ENCODE measurements at regions not wholly inside any gene's neighbourhood (a gene's known extent, or its start where the extent isn't known, plus 50 kb on each side); places are given as distances from the start of the nearest gene placed in this dataset.

DNA sequence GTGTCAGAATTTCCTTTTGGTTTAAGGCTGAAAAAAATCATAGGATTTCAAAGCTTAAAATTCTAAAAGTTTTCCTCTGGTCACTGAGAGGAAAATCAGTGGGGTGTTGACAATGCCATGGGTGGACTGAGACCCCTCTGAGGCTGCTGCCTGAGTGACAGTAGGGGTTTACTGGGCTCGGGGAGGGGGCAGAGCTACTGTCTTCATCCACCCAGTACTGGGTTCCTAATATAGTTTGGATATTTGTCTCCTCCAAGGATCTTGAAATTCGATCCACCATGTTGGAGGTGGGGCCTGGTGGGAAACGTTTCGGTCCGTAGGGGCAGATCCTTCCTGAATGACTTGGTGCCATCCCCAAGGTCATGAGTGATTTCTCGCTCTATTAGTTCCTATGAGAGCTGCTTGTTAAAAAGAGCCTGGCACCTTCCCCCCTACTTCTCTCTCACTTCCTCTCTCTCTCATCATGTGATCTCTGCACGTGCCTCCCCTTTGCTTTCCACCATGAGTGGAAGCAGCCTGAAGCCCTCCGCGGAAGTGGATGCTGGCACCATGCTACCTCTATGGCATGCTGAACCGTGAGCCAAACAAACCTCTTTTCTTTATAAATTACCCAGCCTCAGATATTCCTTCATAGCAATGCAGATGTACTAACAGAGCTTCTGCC is 72.3 kb downstream of the MAP10 start:
- H3K36me3 Mint-ChIP-seq (ENCODE audit: low read depth) = no peaks in the 10 kb centered on the region
- ATAC-seq (no peak), DNase-seq (no peak)
- no peaks in the 10 kb centered on the region for H3K27me3 Mint-ChIP-seq
- H3K27ac Mint-ChIP-seq = no peak overlapping the region
- H3K4me1 Mint-ChIP-seq = peaks cover 4% of the 10 kb centered on the region
- no peaks in the 10 kb centered on the region for H3K9me3 ChIP-seq (ENCODE audit: control insufficient read depth, low read length, poor library complexity, severe bottlenecking)
- H3K4me3 Mint-ChIP-seq = peak overlapping the region; percentile 47

GRCh38 chr1:232878086-232878485 is 72.3 kb upstream of the NTPCR start:
- Mint-ChIP-seq H3K36me3 (ENCODE audit: low read depth) (no peaks in the 10 kb centered on the region), H3K27ac (no peak overlapping the region), H3K27me3 (no peaks in the 10 kb centered on the region), H3K4me3 (peak overlapping the region; percentile 5), H3K4me1 (peaks cover 4% of the 10 kb centered on the region)
- DNase-seq (no peak), ATAC-seq (no peak)
- H3K9me3 ChIP-seq (ENCODE audit: control insufficient read depth, low read length, poor library complexity, severe bottlenecking) = no peaks in the 10 kb centered on the region

DNA sequence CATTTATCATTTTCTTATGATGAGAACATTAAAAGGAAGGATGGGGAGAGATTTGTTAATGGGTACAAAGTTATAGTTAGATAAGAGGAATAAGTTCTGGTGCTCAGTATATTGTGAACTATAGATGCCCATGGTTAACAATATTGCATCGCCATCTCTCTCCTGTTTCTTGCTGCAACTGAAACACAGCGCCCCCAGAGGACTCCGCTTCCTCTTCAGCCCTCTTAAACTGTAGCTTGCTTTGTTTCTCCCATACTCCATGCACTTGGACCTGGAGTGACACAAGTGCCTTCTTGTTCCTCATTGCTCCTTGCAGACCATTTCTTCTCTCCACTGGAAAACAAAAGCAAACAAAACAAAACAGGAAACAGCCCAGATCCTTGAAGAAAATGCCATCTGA is 70.1 kb upstream of the NTPCR start:
- H3K27ac Mint-ChIP-seq = no peak overlapping the region
- peaks cover 4% of the 10 kb centered on the region for H3K4me1 Mint-ChIP-seq
- no peak overlapping the region for H3K4me3 Mint-ChIP-seq
- ATAC-seq (no peak), DNase-seq (no peak)
- no peaks in the 10 kb centered on the region for H3K9me3 ChIP-seq (ENCODE audit: control insufficient read depth, low read length, poor library complexity, severe bottlenecking)
- no peaks in the 10 kb centered on the region for H3K27me3 Mint-ChIP-seq
- no peaks in the 10 kb centered on the region for H3K36me3 Mint-ChIP-seq (ENCODE audit: low read depth)

DNA sequence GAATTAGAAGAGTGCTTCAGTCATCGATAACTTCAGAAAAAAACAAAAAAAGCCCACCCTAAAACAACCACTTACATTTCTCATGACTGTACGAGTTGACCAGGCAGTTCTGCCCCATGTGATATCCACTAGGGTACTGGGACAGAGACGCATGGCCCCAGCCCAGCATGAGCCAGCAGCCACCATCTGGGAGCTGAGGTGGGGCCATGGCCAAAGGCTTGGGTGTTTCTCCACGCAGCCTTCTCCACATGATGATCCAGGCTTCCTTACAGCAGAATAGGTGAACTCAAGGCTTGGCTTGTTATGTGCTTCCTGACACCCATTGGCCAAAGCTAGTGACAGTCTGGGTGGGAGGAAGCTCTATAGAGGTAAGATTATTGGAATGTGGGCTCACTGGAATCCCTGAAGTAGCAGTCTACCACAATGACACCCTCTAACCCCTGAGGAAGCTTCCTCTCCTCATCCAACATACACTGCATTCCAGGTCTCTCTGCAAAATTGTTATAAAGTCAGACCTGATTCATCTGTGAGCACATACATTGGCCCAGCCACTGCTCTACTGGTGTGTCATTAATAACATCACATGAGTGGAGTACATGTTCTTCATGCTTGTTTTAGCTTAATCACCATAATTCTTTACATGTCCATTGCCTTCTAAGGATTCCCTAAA is 66.3 kb upstream of the NTPCR start:
- H3K9me3 ChIP-seq (ENCODE audit: control insufficient read depth, low read length, poor library complexity, severe bottlenecking) = no peaks in the 10 kb centered on the region
- Mint-ChIP-seq H3K27me3 (peaks cover 6% of the 10 kb centered on the region), H3K36me3 (ENCODE audit: low read depth) (no peaks in the 10 kb centered on the region), H3K27ac (no peak overlapping the region), H3K4me1 (no peaks in the 10 kb centered on the region), H3K4me3 (no peak overlapping the region)
- DNase-seq (no peak), ATAC-seq (no peak)

DNA sequence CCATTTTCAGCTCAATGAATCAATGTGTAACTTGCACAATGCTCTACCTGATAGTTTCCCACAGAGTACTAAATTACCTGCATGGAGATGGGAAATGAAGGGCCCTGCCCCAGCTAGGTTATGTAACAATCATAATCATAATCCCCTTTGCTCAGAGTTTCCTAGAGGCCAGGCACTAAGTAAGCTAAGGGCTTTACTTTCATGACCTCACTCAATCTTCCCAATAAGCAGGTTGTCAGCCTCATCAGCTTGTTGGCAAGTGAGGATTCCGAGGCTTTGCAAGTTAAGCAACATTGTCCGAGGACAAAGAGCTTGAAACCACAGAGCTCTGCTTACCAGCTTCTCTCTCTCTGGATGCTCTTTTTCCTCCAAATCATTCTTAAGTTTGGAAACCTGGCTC is 64.1 kb upstream of the NTPCR start:
- Mint-ChIP-seq H3K27ac (no peak overlapping the region), H3K4me3 (no peak overlapping the region), H3K27me3 (peaks cover 6% of the 10 kb centered on the region), H3K4me1 (peaks cover 5% of the 10 kb centered on the region), H3K36me3 (ENCODE audit: low read depth) (no peaks in the 10 kb centered on the region)
- ATAC-seq (no peak), DNase-seq (no peak)
- H3K9me3 ChIP-seq (ENCODE audit: control insufficient read depth, low read length, poor library complexity, severe bottlenecking) = no peaks in the 10 kb centered on the region

- DNase-seq (no peak), ATAC-seq (no peak)
- H3K4me3 Mint-ChIP-seq = no peak overlapping the region
- no peaks in the 10 kb centered on the region for H3K9me3 ChIP-seq (ENCODE audit: control insufficient read depth, low read length, poor library complexity, severe bottlenecking)
- no peaks in the 10 kb centered on the region for H3K36me3 Mint-ChIP-seq (ENCODE audit: low read depth)
- peaks cover 5% of the 10 kb centered on the region for H3K4me1 Mint-ChIP-seq
- H3K27ac Mint-ChIP-seq = no peak overlapping the region
- H3K27me3 Mint-ChIP-seq = peaks cover 6% of the 10 kb centered on the region
These were observed 60.0 kb upstream of the NTPCR start for GRCh38 chr1:232890340-232890943.

DNA sequence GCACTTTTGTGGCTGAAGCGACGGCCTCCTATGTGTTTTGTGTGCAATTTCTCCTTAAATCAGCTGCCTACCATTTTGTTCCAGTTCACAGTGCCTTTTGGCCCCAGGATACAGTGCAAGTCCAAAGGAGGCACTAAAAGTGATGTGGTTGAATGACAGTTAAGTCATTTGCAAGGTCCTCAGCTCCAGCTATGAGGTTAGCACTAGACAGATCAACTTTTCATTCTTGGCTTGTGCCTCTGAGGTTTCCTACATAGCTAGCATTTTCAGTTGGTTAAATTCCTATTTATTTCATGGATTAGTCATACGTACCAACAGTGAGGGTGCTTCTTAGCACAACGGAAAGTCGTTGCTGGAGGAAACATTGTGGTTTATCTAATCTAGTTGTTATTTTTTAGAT is 59.3 kb upstream of the NTPCR start:
- ATAC-seq (no peak), DNase-seq (no peak)
- Mint-ChIP-seq H3K27me3 (peaks cover 6% of the 10 kb centered on the region), H3K36me3 (ENCODE audit: low read depth) (no peaks in the 10 kb centered on the region), H3K4me1 (peaks cover 5% of the 10 kb centered on the region), H3K27ac (no peak overlapping the region), H3K4me3 (no peak overlapping the region)
- no peaks in the 10 kb centered on the region for H3K9me3 ChIP-seq (ENCODE audit: control insufficient read depth, low read length, poor library complexity, severe bottlenecking)

GRCh38 chr1:232891656-232892317 is 58.6 kb upstream of the NTPCR start:
- ATAC-seq = no peak
- no peaks in the 10 kb centered on the region for H3K36me3 Mint-ChIP-seq (ENCODE audit: low read depth)
- peaks cover 6% of the 10 kb centered on the region for H3K27me3 Mint-ChIP-seq
- no peak overlapping the region for H3K4me3 Mint-ChIP-seq
- H3K4me1 Mint-ChIP-seq = peaks cover 5% of the 10 kb centered on the region
- no peak for DNase-seq
- no peak overlapping the region for H3K27ac Mint-ChIP-seq
- H3K9me3 ChIP-seq (ENCODE audit: control insufficient read depth, low read length, poor library complexity, severe bottlenecking) = no peaks in the 10 kb centered on the region

DNA sequence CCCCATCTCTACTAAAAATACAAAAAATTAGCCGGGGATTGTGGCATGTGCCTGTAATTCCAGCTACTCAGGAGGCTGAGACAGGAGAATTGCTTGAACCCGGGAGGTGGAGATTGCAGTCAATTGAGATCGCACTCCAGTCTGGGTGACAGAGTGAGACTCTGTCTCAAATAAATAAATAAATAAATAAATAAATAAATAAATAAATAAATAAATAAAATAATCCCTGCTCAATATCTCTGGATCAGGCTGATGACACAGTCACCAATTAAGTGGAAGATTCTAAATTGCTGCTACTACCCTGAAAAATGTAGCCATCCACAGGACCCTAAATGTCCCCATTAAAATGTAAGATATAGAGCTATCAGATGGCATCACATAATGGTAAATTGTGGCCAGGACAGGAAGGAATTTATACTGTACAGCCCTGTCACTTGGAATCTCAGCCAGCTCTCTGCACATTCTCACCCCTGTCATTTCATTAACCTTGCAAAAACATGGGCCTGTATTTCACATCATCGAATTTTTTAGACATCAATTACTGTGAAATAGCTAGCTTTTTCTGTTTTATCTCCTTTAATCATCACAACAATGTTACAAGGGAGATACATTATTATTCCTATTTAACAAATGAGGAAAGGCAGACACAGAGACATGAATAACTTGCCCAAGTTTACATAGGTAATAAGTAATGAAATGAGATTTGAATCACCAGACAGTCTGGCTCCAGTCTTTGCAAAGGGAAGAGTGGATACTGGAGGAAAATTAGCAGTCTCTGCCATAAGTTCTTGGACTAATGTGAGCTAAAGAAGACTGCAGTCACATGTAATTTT is 56.7 kb upstream of the NTPCR start:
- Mint-ChIP-seq H3K36me3 (ENCODE audit: low read depth) (no peaks in the 10 kb centered on the region), H3K27me3 (peaks cover 7% of the 10 kb centered on the region), H3K27ac (no peak overlapping the region), H3K4me1 (peaks cover 5% of the 10 kb centered on the region), H3K4me3 (no peak overlapping the region)
- ATAC-seq = no peak
- H3K9me3 ChIP-seq (ENCODE audit: control insufficient read depth, low read length, poor library complexity, severe bottlenecking) = no peaks in the 10 kb centered on the region
- DNase-seq = no peak

- no peak for ATAC-seq
- no peak for DNase-seq
- no peaks in the 10 kb centered on the region for H3K36me3 Mint-ChIP-seq (ENCODE audit: low read depth)
- no peak overlapping the region for H3K27ac Mint-ChIP-seq
- peaks cover 7% of the 10 kb centered on the region for H3K27me3 Mint-ChIP-seq
- H3K9me3 ChIP-seq (ENCODE audit: control insufficient read depth, low read length, poor library complexity, severe bottlenecking) = no peaks in the 10 kb centered on the region
- peaks cover 5% of the 10 kb centered on the region for H3K4me1 Mint-ChIP-seq
- H3K4me3 Mint-ChIP-seq = no peak overlapping the region
These were observed 56.0 kb upstream of the NTPCR start for GRCh38 chr1:232894436-232894835.

GRCh38 chr1:232897949-232898465 is 52.4 kb upstream of the NTPCR start:
- Mint-ChIP-seq H3K36me3 (ENCODE audit: low read depth) (no peaks in the 10 kb centered on the region), H3K4me3 (no peak overlapping the region), H3K4me1 (peaks cover 4% of the 10 kb centered on the region), H3K27ac (no peak overlapping the region), H3K27me3 (peaks cover 7% of the 10 kb centered on the region)
- DNase-seq = no peak
- H3K9me3 ChIP-seq (ENCODE audit: control insufficient read depth, low read length, poor library complexity, severe bottlenecking) = no peaks in the 10 kb centered on the region
- no peak for ATAC-seq

DNA sequence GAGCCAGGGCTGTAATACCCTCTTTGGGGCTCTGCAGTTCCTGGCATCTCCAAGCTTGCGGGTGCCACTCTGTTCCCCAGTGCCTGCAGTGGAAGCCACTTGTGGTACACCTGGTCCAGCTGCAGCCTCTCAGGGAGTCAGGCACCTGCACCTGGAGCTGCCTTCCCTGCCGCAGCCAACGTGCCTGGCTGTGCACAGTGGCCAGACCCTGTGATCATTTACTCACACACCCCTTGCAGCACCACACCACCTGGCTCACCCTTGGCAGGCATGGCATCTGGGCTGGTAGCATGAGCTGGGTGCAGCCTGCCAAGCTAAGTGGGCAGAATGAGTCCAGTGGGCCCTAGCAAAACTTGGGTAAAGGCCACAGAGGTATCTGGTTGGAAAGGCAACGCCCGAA is 51.1 kb upstream of the NTPCR start:
- no peak overlapping the region for H3K27ac Mint-ChIP-seq
- no peaks in the 10 kb centered on the region for H3K9me3 ChIP-seq (ENCODE audit: control insufficient read depth, low read length, poor library complexity, severe bottlenecking)
- no peak for DNase-seq
- peaks cover 7% of the 10 kb centered on the region for H3K27me3 Mint-ChIP-seq
- ATAC-seq = no peak
- no peak overlapping the region for H3K4me3 Mint-ChIP-seq
- peaks cover 4% of the 10 kb centered on the region for H3K4me1 Mint-ChIP-seq
- no peaks in the 10 kb centered on the region for H3K36me3 Mint-ChIP-seq (ENCODE audit: low read depth)

DNA sequence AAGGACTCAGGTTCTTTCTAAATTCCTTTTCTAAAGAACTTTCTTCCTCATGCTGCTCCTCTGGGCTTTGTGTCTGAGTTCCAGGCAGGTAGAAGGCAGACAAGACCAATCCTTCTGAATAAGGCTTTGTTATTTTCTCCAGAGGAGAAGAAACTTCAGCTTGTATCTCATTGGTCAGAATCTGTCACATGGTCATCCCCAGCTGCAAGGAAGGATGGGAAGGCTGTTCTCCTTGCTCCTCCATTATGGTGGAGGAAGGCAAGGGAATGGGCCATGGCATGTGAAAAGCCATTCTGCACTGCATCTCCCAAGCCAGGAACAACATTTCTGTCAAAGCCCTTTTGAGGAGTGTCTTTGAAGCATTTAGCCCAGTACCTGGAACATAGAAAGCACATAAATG is 50.6 kb upstream of the NTPCR start:
- no peak overlapping the region for H3K4me3 Mint-ChIP-seq
- H3K9me3 ChIP-seq (ENCODE audit: control insufficient read depth, low read length, poor library complexity, severe bottlenecking) = no peaks in the 10 kb centered on the region
- DNase-seq (no peak), ATAC-seq (no peak)
- no peak overlapping the region for H3K27ac Mint-ChIP-seq
- no peaks in the 10 kb centered on the region for H3K36me3 Mint-ChIP-seq (ENCODE audit: low read depth)
- H3K4me1 Mint-ChIP-seq = peaks cover 9% of the 10 kb centered on the region
- peaks cover 7% of the 10 kb centered on the region for H3K27me3 Mint-ChIP-seq
